Activated T-helper 2 cell treated with anti-CD3 and anti-CD28 coated beads, Interferon-gamma antibody, Interleukin-2, Interleukin-4, amounts not matched to agents 10 μg/mL and 5 μg/mL and 100 μg/mL, durations not matched to agents 14 hours and 24 hours and 36 hours (primary cell): ENCODE measurements at regions not wholly inside any gene's neighbourhood (a gene's known extent, or its start where the extent isn't known, plus 50 kb on each side); places are given as distances from the start of the nearest gene placed in this dataset.
"Not testable (repeated sequence)": the region's sequence is repeated elsewhere in the genome, so short reads cannot be mapped to it uniquely, and the experiment has no call there.

ENCODE experiments used
- DNase-seq: peaks from one replicate; pipeline ENCODE4 v3.0.0; 2021; ENCODE audit warnings: low spot score
- H3K27ac Mint-ChIP-seq: one replicate; pipeline ENCODE4 v1.8.0; 2021; ENCODE audit warnings: mixed read lengths
- H3K27me3 Mint-ChIP-seq: one replicate; pipeline ENCODE4 v1.8.0; 2021; ENCODE audit warnings: low read depth, mixed read lengths
- H3K36me3 Mint-ChIP-seq: one replicate; pipeline ENCODE4 v1.8.0; 2021; ENCODE audit warnings: low read depth, mixed read lengths
- H3K4me1 Mint-ChIP-seq: one replicate; pipeline ENCODE4 v1.8.0; 2021; ENCODE audit warnings: low read depth, mixed read lengths
- H3K4me3 Mint-ChIP-seq: one replicate; pipeline ENCODE4 v1.8.0; 2021; ENCODE audit warnings: low read depth, mild to moderate bottlenecking, moderate library complexity, mixed read lengths
- H3K9me3 Mint-ChIP-seq: one replicate; pipeline ENCODE4 v1.8.0; 2021; ENCODE audit warnings: mixed read lengths
- intact Hi-C: fragments of 100-400 bp; cut with micrococcal nuclease; formaldehyde crosslinking; loops from one replicate; pipeline ENCODE4 v1.15.1; 2023

DNA sequence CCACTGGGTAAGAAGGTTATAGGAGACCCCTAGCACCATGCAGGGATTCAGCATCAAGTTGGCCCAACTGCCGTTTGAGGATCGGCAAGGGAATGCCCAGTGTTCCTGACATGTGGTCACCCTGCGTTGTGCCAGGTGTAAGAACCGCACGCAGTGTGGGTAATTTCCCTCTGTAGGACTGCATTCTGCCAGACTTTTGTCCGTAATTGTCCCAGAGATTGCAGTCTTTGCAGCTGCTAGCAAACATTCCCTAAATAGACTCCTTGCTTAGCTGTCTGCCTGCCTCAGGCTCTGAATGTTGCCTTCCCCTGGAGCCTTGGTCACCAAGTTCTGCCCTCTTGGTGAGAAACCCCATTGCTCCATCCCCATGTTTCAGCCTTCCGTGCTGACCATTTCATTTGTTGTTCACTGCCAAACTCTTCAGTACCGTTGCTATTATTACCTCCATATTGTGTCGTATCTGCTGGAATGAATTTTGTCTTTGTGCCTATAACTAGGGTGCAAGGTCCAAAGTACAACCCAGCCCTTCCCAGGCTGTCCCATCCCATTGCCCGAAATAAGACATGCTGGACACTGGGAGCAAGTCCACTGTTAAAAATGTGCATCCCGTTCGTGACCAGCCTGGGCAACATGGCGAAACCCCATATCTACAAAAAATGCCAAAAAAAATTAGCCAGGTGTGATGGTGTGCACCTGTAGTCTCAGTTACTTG lies 53.8 kb upstream of the USP9X start:
- intact Hi-C loops, result no loop called here
- Mint-ChIP-seq H3K36me3 (no peaks in the 10 kb centered on the region), H3K4me1 (no peaks in the 10 kb centered on the region), H3K27me3 (peaks cover under 1% of the 10 kb centered on the region), H3K9me3 (no peaks in the 10 kb centered on the region), H3K4me3 (no peak overlapping the region), H3K27ac (no peak overlapping the region)
- no peak for DNase-seq

DNA sequence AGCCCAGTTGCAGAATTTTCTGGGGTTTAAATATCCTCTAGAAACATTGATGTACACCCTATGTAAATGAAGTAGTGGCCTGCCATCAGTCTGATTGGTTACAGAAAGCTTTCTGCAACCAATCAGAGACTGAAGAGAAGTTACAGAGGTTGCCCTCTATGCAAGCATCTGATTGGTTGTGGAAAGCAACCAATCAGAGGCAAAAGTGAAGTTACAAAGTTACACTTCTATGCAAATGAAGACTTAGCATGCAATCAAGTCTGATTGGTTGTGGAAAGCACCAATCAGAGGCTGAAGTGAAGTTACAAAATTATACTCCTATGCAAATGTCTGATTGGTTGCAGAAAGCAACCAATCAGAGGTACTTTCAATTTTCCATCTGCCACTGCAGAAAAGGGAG lies 51.9 kb upstream of the USP9X start:
- no peaks in the 10 kb centered on the region for H3K36me3 Mint-ChIP-seq
- H3K27me3 Mint-ChIP-seq, result no peaks in the 10 kb centered on the region
- DNase-seq, result no peak
- H3K27ac Mint-ChIP-seq, result no peak overlapping the region
- intact Hi-C loops, result no loop called here
- no peak overlapping the region for H3K4me3 Mint-ChIP-seq
- no peaks in the 10 kb centered on the region for H3K4me1 Mint-ChIP-seq
- H3K9me3 Mint-ChIP-seq, result no peaks in the 10 kb centered on the region

DNA sequence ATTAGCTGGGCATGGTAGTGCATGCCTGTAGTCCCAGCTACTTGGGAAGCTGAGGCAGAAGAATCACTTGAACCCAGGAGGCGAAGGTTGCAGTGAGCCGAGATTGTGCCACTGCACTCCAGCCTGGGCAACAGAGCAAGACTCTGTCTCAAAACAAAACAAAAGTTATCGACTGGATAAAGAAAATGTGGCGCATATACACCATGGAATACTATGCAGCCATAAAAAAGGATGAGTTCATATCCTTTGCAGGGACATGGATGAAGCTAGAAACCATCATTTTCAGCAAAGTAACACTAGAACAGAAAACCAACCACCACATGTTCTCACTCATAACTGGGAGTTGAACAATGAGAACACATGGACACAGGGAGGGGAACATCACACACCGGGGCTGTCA lies 50.3 kb upstream of the USP9X start:
- intact Hi-C loops, H3K27me3 Mint-ChIP-seq, H3K9me3 Mint-ChIP-seq, DNase-seq, H3K27ac Mint-ChIP-seq, H3K36me3 Mint-ChIP-seq, H3K4me1 Mint-ChIP-seq, H3K4me3 Mint-ChIP-seq: not testable (repeated sequence)
